ENCODE measurements at regions not wholly inside any gene's neighbourhood (a gene's known extent, or its start where the extent isn't known, plus 50 kb on each side); places are given as distances from the start of the nearest gene placed in this dataset.

GRCh38 chr6:80442366-80442765, 335.9 kb downstream of the BCKDHB start:
- CTCF ChIA-PET: no interaction called here
- POLR2A ChIA-PET: no interaction called here

GRCh38 chr6:80441131-80441530, 334.7 kb downstream of the BCKDHB start:
- intact Hi-C loops (cut with micrococcal nuclease; ENCODE audit: unreplicated experiment): no loop called here
- H3K4me3 ChIP-seq (ENCODE audit: low read depth in 2 of 2, low read length in 2 of 2): no peak overlapping the region
- ATAC-seq (no peak), DNase-seq (ENCODE audit: low read depth, low spot score) (no peak)
- POLR2A ChIA-PET: no interaction called here
- CTCF ChIA-PET: interaction anchor here (0.7 kb wide), 1 partner anchor 46 kb away, joined by 5 read pairs; no protein-coding TSS in a partner anchor
- in situ Hi-C loops (cut with HindIII; ENCODE audit: low pct_unique_long_range_greater_than_20kb, low sequenced_read_pairs): no loop called here
- H3K4me1 ChIP-seq (ENCODE audit: control insufficient read depth, insufficient read depth, low read length): no peaks in the 10 kb centered on the region
- no peak overlapping the region for H3K27ac ChIP-seq (ENCODE audit: low read length)
- H3K27me3 ChIP-seq (ENCODE audit: control insufficient read depth, insufficient read depth, low read length): no peaks in the 10 kb centered on the region
- peaks cover 2% of the 10 kb centered on the region; the same call in 1 of the 2 replicates for H3K9me3 ChIP-seq (ENCODE audit: control insufficient read depth, insufficient read depth, low read depth, low read length)
- no peak for TF ChIP-seq CTCF (IDR thresholded peaks at IDR 0.05)
- no peak for TF ChIP-seq TCF7L2 (IDR thresholded peaks at IDR 0.05; ENCODE audit: low read depth, low read length)
- TF ChIP-seq REST (IDR thresholded peaks at IDR 0.05; ENCODE audit: insufficient read depth in 1 of 2, low read depth in 2 of 2, low read length in 1 of 2): no peak
- no peak for TF ChIP-seq POLR2AphosphoS5 (IDR thresholded peaks at IDR 0.05; ENCODE audit: low read depth, low read length)
- no peak for TF ChIP-seq SIN3A (IDR thresholded peaks at IDR 0.05; ENCODE audit: borderline replicate concordance, insufficient read depth, low read depth, low read length)
- no TSS peak for BruUV-seq (replicated peaks)
- H3K36me3 ChIP-seq (ENCODE audit: control insufficient read depth, insufficient read depth, low read length): no peaks in the 10 kb centered on the region

More at GRCh38 chr6:80442366-80442765, 335.9 kb downstream of the BCKDHB start:
- in situ Hi-C loops (cut with HindIII; ENCODE audit: low pct_unique_long_range_greater_than_20kb, low sequenced_read_pairs) (no loop called here), intact Hi-C loops (cut with micrococcal nuclease; ENCODE audit: unreplicated experiment) (no loop called here)
- Histone ChIP-seq H3K4me1 (ENCODE audit: control insufficient read depth, insufficient read depth, low read length) (no peaks in the 10 kb centered on the region), H3K9me3 (ENCODE audit: control insufficient read depth, insufficient read depth, low read depth, low read length) (peaks cover 3% of the 10 kb centered on the region; the same call in 1 of the 2 replicates), H3K27ac (ENCODE audit: low read length) (no peak overlapping the region), H3K27me3 (ENCODE audit: control insufficient read depth, insufficient read depth, low read length) (no peaks in the 10 kb centered on the region), H3K4me3 (ENCODE audit: low read depth in 2 of 2, low read length in 2 of 2) (no peak overlapping the region), H3K36me3 (ENCODE audit: control insufficient read depth, insufficient read depth, low read length) (no peaks in the 10 kb centered on the region)
- no peak for DNase-seq (ENCODE audit: low read depth, low spot score)
- BruUV-seq (replicated peaks): no TSS peak
- TF ChIP-seq TCF7L2 (IDR thresholded peaks at IDR 0.05; ENCODE audit: low read depth, low read length): no peak
- no peak for TF ChIP-seq CTCF (IDR thresholded peaks at IDR 0.05)
- no peak for TF ChIP-seq REST (IDR thresholded peaks at IDR 0.05; ENCODE audit: insufficient read depth in 1 of 2, low read depth in 2 of 2, low read length in 1 of 2)
- TF ChIP-seq POLR2AphosphoS5 (IDR thresholded peaks at IDR 0.05; ENCODE audit: low read depth, low read length): no peak
- TF ChIP-seq SIN3A (IDR thresholded peaks at IDR 0.05; ENCODE audit: borderline replicate concordance, insufficient read depth, low read depth, low read length): no peak
- ATAC-seq: no peak
